HEK293 (cell line): ENCODE measurements at regions not wholly inside any gene's neighbourhood (a gene's known extent, or its start where the extent isn't known, plus 50 kb on each side); places are given as distances from the start of the nearest gene placed in this dataset.

ENCODE experiments used
- CTCF ChIA-PET: fragments of 350-600 bp; formaldehyde crosslinking; extraction: SDS; loops from one replicate; lab custom pipeline; 2021; ENCODE audit warnings: antibody characterized with exemption; lab: Yijun Ruan, JAX
- POLR2A ChIA-PET: fragments of 300-600 bp; formaldehyde crosslinking; extraction: SDS; loops from one replicate; lab custom pipeline; 2020; ENCODE audit warnings: antibody characterized with exemption, inconsistent platforms; lab: Yijun Ruan, JAX
- H3K27ac ChIP-seq: fragments of 200-500 bp; sonication (Bioruptor generic); 2 replicates; pipeline ENCODE4 v1.5.1; 2014; ENCODE audit warnings: low read depth, low read length, control low read depth, inconsistent platforms; ENCODE audit errors: extremely low read depth
- H3K36me3 ChIP-seq, 2 experiments: fragments of 200-500 bp in 1 of 2; sonication (Bioruptor generic) in 1 of 2; 1 replicate in 1 of 2; 2 replicates in 1 of 2; pipeline ENCODE4 v1.5.1; 2014 to 2017; ENCODE audit warnings: inconsistent platforms in 2 of 2, low read length in 2 of 2; ENCODE audit not compliant: control insufficient read depth in 2 of 2, insufficient read depth in 1 of 2
- H3K4me1 ChIP-seq: fragments of 200-500 bp; sonication (Bioruptor generic); 2 replicates; pipeline ENCODE4 v1.5.1; 2014; ENCODE audit warnings: mild to moderate bottlenecking, low read length, inconsistent platforms; ENCODE audit not compliant: control insufficient read depth, insufficient read depth
- H3K4me3 ChIP-seq: 2 replicates; pipeline ENCODE4 v1.5.1; 2011; ENCODE audit warnings: low read depth, mild to moderate bottlenecking, control low read depth, low read length, moderate library complexity
- H3K9me3 ChIP-seq: fragments of 200-500 bp; sonication (Bioruptor generic); 2 replicates; pipeline ENCODE4 v1.5.1; 2014; ENCODE audit warnings: low read depth, low read length, inconsistent platforms; ENCODE audit not compliant: control insufficient read depth, insufficient read depth
- EGR2 ChIP-seq: fragments of 450-650 bp; formaldehyde crosslinking; IDR thresholded peaks from 2 replicates; pipeline ENCODE4 v1.5.1; 2016; ENCODE audit warnings: low read depth, missing biosample characterization, missing genetic modification characterization
- KLF16 ChIP-seq: fragments of 450-650 bp; formaldehyde crosslinking; IDR thresholded peaks from 2 replicates; pipeline ENCODE4 v1.5.1; 2017; ENCODE audit warnings: missing biosample characterization, missing genetic modification characterization
- SETDB1 ChIP-seq: IDR thresholded peaks from one replicate; pipeline ENCODE4 v1.6.1; 2017; ENCODE audit warnings: mild to moderate bottlenecking, low read length, moderate library complexity, mixed read lengths; ENCODE audit not compliant: insufficient read length
- ZFHX2 ChIP-seq: fragments of 450-650 bp; formaldehyde crosslinking; conservative IDR thresholded peaks from 2 replicates; pipeline ENCODE4 v1.5.1; 2016; ENCODE audit warnings: missing biosample characterization, missing genetic modification characterization
- ZFP37 ChIP-seq: fragments of 450-650 bp; formaldehyde crosslinking; IDR thresholded peaks from 2 replicates; pipeline ENCODE4 v1.5.1; 2016; ENCODE audit warnings: missing biosample characterization, missing genetic modification characterization
- ZNF140 ChIP-seq: fragments of 450-650 bp; formaldehyde crosslinking; IDR thresholded peaks from 2 replicates; pipeline ENCODE4 v1.5.1; 2016; ENCODE audit warnings: missing biosample characterization, missing genetic modification characterization
- ZNF146 ChIP-seq: fragments of 450-650 bp; formaldehyde crosslinking; IDR thresholded peaks from 2 replicates; pipeline ENCODE4 v1.5.1; 2016; ENCODE audit warnings: missing biosample characterization, missing genetic modification characterization
- ZNF202 ChIP-seq: fragments of 450-650 bp; formaldehyde crosslinking; IDR thresholded peaks from 2 replicates; pipeline ENCODE4 v1.5.1; 2016; ENCODE audit warnings: missing biosample characterization, missing genetic modification characterization, borderline replicate concordance
- ZNF350 ChIP-seq: fragments of 450-650 bp; formaldehyde crosslinking; IDR thresholded peaks from 2 replicates; pipeline ENCODE4 v1.5.0; 2017; ENCODE audit warnings: missing biosample characterization, mild to moderate bottlenecking, missing genetic modification characterization
- ZNF366 ChIP-seq: fragments of 450-650 bp; formaldehyde crosslinking; conservative IDR thresholded peaks from 2 replicates; pipeline ENCODE4 v1.5.1; 2016; ENCODE audit warnings: missing biosample characterization, missing genetic modification characterization
- ZNF394 ChIP-seq: fragments of 450-650 bp; formaldehyde crosslinking; IDR thresholded peaks from 2 replicates; pipeline ENCODE4 v1.5.1; 2016; ENCODE audit warnings: missing biosample characterization, missing genetic modification characterization, mild to moderate bottlenecking, moderate library complexity, borderline replicate concordance
- ZNF518A ChIP-seq: fragments of 450-650 bp; formaldehyde crosslinking; conservative IDR thresholded peaks from 2 replicates; pipeline ENCODE4 v1.5.1; 2016; ENCODE audit warnings: low read depth, missing biosample characterization, missing genetic modification characterization
- ZNF585B ChIP-seq: fragments of 450-650 bp; formaldehyde crosslinking; IDR thresholded peaks from 2 replicates; pipeline ENCODE4 v1.5.1; 2016; ENCODE audit warnings: missing biosample characterization, missing genetic modification characterization
- ZNF596 ChIP-seq: fragments of 450-650 bp; IDR thresholded peaks from 2 replicates; pipeline ENCODE4 v1.5.0; 2018; ENCODE audit warnings: missing biosample characterization, mild to moderate bottlenecking, missing genetic modification characterization, moderate library complexity
- ZNF660 ChIP-seq: fragments of 450-650 bp; IDR thresholded peaks from 2 replicates; pipeline ENCODE4 v1.5.1; 2018; ENCODE audit warnings: missing biosample characterization, mild to moderate bottlenecking, missing genetic modification characterization
- ZNF837 ChIP-seq: fragments of 450-650 bp; formaldehyde crosslinking; IDR thresholded peaks from 2 replicates; pipeline ENCODE4 v1.5.1; 2016; ENCODE audit warnings: missing biosample characterization, missing genetic modification characterization
- TF ChIP-seq, protein P1 (sequence below): fragments of 450-650 bp; formaldehyde crosslinking; IDR thresholded peaks from 2 replicates; pipeline ENCODE4 v1.5.1; 2016; ENCODE audit warnings: missing biosample characterization, missing genetic modification characterization
- TF ChIP-seq, protein P2 (sequence below): fragments of 450-650 bp; IDR thresholded peaks from 2 replicates; pipeline ENCODE4 v1.5.1; 2018; ENCODE audit warnings: missing biosample characterization, mild to moderate bottlenecking, missing genetic modification characterization
- TF ChIP-seq, protein P3 (sequence below): fragments of 450-650 bp; formaldehyde crosslinking; IDR thresholded peaks from 2 replicates; pipeline ENCODE4 v1.5.1; 2016; ENCODE audit warnings: missing biosample characterization, missing genetic modification characterization

DNA sequence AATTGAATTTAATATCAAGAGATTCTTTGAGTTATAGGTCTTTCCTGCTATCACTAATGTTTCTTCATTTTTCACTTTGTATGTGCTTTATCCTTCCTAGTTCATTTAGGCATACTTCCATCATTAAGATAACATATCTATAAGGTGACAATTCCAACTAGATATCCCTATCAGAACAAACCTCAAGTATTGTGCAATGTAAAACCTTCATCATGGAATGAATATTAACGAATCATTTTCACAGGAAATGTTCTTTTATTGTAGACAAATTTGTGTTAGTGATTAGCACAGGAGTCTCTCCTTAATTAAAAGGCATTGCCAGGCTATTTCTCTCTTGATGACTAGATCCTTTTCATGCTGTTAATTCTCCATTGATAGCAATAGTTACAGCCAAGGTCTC, 236.5 kb upstream of the MME start:
- Histone ChIP-seq H3K4me1 (no peaks in the 10 kb centered on the region), H3K27ac (no peak overlapping the region)
- CTCF ChIA-PET = interaction anchor here (1.0 kb wide), 1 partner anchor 480 kb away, joined by 3 read pairs; no protein-coding TSS in a partner anchor
- TF ChIP-seq ZNF202 (tag by site-specific recombination) (no peak), ZNF350 (tag by site-specific recombination) (no peak), EGR2 (tag by site-specific recombination) (no peak), KLF16 (no peak), ZNF146 (tag by site-specific recombination) (no peak), ZNF585B (tag by site-specific recombination) (no peak), SETDB1 (no peak), ZNF837 (tag by site-specific recombination) (no peak), ZNF660 (tag by site-specific recombination) (no peak)
- TF ChIP-seq, protein P1, sequence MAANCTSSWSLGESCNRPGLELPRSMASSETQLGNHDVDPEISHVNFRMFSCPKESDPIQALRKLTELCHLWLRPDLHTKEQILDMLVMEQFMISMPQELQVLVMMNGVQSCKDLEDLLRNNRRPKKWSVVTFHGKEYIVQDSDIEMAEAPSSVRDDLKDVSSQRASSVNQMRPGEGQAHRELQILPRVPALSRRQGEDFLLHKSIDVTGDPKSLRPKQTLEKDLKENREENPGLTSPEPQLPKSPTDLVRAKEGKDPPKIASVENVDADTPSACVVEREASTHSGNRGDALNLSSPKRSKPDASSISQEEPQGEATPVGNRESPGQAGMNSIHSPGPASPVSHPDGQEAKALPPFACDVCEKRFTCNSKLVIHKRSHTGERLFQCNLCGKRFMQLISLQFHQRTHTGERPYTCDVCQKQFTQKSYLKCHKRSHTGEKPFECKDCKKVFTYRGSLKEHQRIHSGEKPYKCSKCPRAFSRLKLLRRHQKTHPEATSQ (tag by site-specific recombination) = no peak
- TF ChIP-seq, protein P2, sequence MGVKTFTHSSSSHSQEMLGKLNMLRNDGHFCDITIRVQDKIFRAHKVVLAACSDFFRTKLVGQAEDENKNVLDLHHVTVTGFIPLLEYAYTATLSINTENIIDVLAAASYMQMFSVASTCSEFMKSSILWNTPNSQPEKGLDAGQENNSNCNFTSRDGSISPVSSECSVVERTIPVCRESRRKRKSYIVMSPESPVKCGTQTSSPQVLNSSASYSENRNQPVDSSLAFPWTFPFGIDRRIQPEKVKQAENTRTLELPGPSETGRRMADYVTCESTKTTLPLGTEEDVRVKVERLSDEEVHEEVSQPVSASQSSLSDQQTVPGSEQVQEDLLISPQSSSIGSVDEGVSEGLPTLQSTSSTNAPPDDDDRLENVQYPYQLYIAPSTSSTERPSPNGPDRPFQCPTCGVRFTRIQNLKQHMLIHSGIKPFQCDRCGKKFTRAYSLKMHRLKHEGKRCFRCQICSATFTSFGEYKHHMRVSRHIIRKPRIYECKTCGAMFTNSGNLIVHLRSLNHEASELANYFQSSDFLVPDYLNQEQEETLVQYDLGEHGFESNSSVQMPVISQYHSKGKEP (tag by site-specific recombination) = no peak
- TF ChIP-seq, all 188 proteins: peak for 0
- Histone ChIP-seq H3K9me3 (no peaks in the 10 kb centered on the region), H3K36me3 (no peaks in the 10 kb centered on the region), H3K4me3 (no peak overlapping the region)
- POLR2A ChIA-PET = no interaction called here

GRCh38 chr3:154842536-154842935, 237.6 kb upstream of the MME start:
- H3K9me3 ChIP-seq = no peaks in the 10 kb centered on the region
- no peak overlapping the region for H3K4me3 ChIP-seq
- no peak overlapping the region for H3K27ac ChIP-seq
- TF ChIP-seq EGR2 (tag by site-specific recombination) (no peak), ZFP37 (tag by site-specific recombination) (no peak), ZNF394 (tag by site-specific recombination) (no peak), ZNF140 (tag by site-specific recombination) (no peak), ZNF366 (tag by site-specific recombination) (no peak), ZFHX2 (no peak), ZNF596 (tag by site-specific recombination) (no peak), ZNF518A (tag by site-specific recombination) (no peak)
- TF ChIP-seq, protein P3, sequence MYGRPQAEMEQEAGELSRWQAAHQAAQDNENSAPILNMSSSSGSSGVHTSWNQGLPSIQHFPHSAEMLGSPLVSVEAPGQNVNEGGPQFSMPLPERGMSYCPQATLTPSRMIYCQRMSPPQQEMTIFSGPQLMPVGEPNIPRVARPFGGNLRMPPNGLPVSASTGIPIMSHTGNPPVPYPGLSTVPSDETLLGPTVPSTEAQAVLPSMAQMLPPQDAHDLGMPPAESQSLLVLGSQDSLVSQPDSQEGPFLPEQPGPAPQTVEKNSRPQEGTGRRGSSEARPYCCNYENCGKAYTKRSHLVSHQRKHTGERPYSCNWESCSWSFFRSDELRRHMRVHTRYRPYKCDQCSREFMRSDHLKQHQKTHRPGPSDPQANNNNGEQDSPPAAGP (tag by site-specific recombination) = no peak
- H3K36me3 ChIP-seq = no peaks in the 10 kb centered on the region
- CTCF ChIA-PET = no interaction called here
- POLR2A ChIA-PET = no interaction called here
- no peaks in the 10 kb centered on the region for H3K4me1 ChIP-seq
